Body of pancreas (tissue), 4 donors: ENCODE measurements at regions not wholly inside any gene's neighbourhood (a gene's known extent, or its start where the extent isn't known, plus 50 kb on each side); places are given as distances from the start of the nearest gene placed in this dataset.

Source experiments
- CTCF ChIP-seq, 7 experiments: fragments of 450-650 bp in 4 of 7; fragments of 200-600 bp in 3 of 7; sonication (generic) in 3 of 7; IDR thresholded peaks; one replicate each; pipeline ENCODE4 v1.5.1; 2016 to 2019; ENCODE audit warnings: antibody characterized with exemption in 7 of 7
- POLR2A ChIP-seq, 3 donors: fragments of 450-650 bp; IDR thresholded peaks; one replicate each; pipeline ENCODE4 v1.6.1; 2016; ENCODE audit warnings: antibody characterized with exemption in 3 of 3, mild to moderate bottlenecking in 2 of 3

- no peak for TF ChIP-seq CTCF (IDR thresholded peaks at IDR 0.05)
- no peak for TF ChIP-seq POLR2A (IDR thresholded peaks at IDR 0.05)
Measured at GRCh38 chr5:98500811-98501210, 272.7 kb upstream of the RGMB start.
